K562 (cell line): ENCODE measurements at regions not wholly inside any gene's neighbourhood (a gene's known extent, or its start where the extent isn't known, plus 50 kb on each side); places are given as distances from the start of the nearest gene placed in this dataset.

Experiments used
- CTCF ChIP-seq, 3 experiments: IDR thresholded peaks in 2 of 3; conservative IDR thresholded peaks in 1 of 3; 2 replicates each; pipeline ENCODE4 v1.5.1; 2011 to 2012; ENCODE audit warnings: low read length in 3 of 3, mild to moderate bottlenecking in 3 of 3, control low read depth in 2 of 3, improper control_type of control experiment in 1 of 3, inconsistent platforms in 1 of 3, low read depth in 1 of 3, mixed read lengths in 1 of 3, moderate library complexity in 1 of 3; ENCODE audit not compliant: insufficient read depth in 2 of 3
- ZNF165 ChIP-seq: fragments of 250-450 bp; sonication (Bioruptor Pico); IDR thresholded peaks from 2 replicates; pipeline ENCODE4 v1.4.0; 2020; ENCODE audit warnings: borderline replicate concordance
- TF ChIP-seq, protein P1 (sequence below): sonication (generic); formaldehyde crosslinking; IDR thresholded peaks from 2 replicates; pipeline ENCODE4 v1.8.0; 2022; ENCODE audit warnings: mild to moderate bottlenecking, low read depth, missing genetic modification reagents

DNA sequence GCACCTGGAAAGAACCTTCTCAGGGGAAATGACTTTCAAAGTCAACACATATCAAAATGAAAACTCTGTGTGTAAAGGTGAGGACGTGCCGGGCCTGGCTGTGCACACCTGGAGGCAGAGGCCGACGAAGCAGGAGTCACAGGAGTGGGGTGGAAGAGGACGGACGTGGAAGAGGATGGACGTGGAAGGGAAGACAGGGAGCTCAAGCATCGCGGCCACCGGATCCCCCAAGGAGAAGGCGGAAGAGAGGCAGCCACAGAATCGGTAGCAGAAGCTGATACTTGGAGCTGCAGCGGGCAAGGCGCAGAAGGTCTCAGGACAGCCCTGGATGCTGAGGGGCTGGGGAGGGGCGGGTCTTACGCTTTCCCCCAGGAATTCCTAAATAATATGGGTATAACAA is 519.8 kb downstream of the BRD1 start:
- TF ChIP-seq, protein P1, sequence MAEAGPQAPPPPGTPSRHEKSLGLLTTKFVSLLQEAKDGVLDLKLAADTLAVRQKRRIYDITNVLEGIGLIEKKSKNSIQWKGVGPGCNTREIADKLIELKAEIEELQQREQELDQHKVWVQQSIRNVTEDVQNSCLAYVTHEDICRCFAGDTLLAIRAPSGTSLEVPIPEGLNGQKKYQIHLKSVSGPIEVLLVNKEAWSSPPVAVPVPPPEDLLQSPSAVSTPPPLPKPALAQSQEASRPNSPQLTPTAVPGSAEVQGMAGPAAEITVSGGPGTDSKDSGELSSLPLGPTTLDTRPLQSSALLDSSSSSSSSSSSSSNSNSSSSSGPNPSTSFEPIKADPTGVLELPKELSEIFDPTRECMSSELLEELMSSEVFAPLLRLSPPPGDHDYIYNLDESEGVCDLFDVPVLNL (CRISPR knock-in tag) = no peak
- TF ChIP-seq CTCF (IDR thresholded peaks at IDR 0.05 in 2 of 3, conservative IDR thresholded peaks at IDR 0.05 in 1 of 3; ENCODE audit: insufficient read depth in 2 of 3, low read depth in 1 of 3, low read length in 3 of 3) = no peak
- TF ChIP-seq ZNF165 (CRISPR knock-in tag) = no peak
